Right renal cortex interstitium (tissue), 3 donors: ENCODE measurements at regions not wholly inside any gene's neighbourhood (a gene's known extent, or its start where the extent isn't known, plus 50 kb on each side); places are given as distances from the start of the nearest gene placed in this dataset.
A peak's percentile ranks its signal among the peaks of the same experiment; 100 is the strongest.

Experiments
- DNase-seq, 3 donors: peaks; one replicate each; pipeline ENCODE4 v3.0.0-alpha.2; 2013; ENCODE audit warnings: low read depth in 3 of 3, low spot score in 2 of 3

DNA sequence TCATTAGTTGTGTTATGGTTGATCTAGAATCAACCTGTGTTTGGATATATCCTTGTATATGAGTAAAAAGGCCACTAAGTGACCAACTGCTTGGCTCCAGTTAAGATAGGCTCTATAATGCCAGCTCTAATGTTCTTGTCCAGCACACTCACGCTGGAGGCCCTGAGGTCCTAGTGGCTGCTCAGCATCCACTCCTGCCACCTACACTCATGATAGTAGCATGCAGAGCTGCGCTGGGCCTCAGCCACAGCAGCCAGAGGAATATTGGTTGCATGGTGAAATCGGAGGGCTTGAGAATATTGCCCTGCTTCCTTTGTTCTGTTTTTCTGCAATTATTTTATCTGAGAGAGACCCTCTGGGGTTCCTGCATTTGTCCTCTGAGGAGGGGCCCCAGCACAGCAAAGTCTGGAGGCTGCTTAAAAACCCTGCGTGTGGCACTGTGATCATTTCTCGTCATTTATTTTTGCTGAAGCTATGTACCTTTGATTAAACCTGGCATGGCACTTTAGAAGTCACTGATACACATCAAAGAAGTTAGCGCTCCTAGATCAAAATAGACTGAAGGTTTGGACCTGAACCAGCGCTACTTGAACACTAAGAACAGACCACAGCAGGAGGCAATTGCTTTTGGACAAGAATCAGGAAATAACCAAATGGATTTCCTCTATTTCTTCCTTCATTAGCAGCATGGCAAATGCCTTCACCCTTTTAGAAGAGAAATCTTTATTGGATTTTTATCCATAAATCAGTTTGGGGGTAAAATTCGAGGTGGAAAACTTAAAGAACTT is 398.4 kb upstream of the ID4 start:
- DNase-seq, result no peak

DNA sequence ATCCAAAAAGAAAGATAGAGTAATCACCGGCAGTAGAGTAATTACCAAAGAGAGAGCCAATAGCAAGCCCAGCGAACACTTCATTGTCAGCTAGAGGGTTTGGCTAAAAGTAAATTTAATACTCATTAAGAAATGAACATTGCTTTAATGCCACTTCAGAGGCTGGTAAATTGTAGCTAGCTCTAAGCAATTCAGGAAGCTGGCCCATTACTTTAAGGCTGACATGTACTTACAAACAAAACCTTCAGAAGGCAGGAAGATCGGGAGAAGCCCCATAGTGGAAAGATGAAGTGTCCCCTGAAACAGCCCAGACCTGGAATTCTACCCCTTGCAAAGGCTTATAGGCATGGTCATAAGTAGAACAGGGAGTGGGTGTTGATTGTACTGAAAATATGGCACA is 396.6 kb upstream of the ID4 start:
- no peak for DNase-seq

DNA sequence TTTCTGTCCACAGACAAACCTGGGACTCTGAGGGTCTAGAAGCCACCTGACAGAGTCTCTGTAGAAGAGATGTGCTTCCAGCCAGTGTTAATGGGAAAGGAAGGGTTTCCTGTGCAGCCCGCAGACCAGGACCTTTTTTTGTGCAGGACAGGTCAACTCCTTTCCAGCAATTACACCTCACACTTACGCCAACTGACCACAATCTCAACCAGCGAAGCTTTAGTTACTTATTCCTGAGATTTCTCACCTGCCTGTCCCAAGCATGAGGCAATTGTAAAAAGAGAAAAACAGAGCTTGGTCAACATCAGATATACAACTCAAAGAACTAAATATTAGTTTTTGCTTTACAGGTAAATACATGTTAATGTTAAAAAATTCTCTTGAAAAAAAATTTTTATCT is 393.8 kb upstream of the ID4 start:
- DNase-seq, result no peak

DNA sequence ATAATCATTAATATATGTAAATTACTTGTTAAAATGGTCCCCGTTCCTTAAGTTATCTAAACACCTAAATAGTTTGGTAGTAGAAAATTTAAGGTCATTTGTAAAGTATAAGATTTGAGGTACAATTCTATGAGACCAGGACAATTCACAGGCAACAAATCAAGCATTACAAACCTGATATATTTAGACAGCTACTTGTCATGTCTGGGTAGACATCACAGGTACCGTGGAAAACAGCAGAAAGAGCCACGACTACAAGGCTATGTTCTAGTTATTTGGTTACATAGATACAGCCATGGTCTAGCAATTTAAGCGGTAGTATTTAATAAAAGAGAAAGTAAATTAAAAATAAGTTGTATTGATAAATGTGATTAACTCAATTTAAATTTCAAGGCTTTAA is 393.1 kb upstream of the ID4 start:
- DNase-seq, result no peak

DNA sequence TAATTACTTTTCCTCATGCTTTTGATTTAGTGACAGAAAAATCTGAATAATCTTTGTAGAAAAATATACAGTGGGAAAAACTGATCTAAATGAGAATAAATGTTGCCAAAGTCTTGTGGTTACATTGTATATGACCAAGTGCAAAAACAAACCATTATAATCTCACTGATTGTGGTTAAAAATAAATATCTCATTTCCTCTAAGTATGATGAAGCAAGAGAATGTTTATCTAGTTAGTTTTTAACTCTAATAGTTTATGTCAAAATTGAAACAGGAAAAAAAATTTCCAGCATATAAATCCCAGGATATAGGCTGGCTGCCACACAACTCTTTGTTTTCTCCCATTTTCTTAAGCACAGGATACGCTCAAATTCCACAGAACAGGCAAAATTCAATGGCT is 392.7 kb upstream of the ID4 start:
- DNase-seq, result no peak

DNA sequence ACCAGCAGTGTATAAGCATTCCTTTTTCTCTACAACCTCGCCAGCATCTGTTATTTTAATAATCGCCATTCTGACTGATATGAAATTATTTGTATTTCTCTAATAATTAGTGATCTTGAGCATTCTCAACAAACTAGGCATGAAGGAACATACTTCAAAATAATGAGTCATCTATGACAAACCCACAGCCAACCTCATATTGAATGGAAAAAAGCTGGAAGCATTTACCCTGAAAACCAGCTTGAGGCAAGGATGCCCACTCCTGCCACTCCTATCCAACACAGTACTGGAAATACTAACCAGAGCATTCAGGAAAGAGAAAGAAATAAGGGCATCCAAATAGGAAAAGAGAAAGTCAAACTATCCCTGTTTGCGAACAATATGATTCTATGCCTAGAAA is 390.6 kb upstream of the ID4 start:
- DNase-seq, result no peak

DNA sequence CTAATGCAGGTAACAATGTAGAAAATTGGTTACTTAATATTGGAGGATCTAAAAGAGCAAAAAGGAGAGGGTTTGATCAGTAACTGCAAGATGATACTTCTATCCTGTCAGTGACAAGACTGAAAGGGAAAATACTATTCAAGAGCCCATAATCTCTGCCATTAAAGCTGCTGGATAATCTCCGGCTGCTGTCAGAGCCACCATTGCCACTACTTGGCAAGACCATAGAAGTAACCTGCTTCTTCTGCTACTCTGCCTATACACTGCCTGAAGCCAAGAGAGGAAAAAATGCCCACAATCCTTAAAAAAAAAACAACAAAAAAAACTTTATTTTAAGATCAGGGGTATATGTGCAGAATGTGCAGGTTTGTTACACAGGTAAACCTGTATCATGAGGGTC is 386.5 kb upstream of the ID4 start:
- no peak for DNase-seq

DNA sequence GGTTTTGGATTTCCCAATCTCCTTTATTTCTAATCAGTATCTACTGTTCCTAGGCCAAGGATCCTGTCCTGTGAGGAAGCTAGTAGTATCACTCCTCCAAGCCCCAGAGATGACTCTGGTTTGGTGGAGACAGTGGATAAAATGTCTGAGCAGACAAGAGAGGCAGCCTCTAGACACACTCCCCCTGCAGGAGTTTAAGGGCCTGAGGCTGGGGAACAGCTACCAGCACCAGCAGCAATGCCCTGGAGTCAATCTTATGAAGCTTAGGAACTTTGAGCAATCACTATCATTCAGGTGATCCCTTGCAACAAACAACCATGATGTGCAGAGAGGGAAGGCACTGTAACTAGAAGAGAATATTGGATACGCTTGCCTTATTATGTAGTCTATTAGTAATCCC is 384.7 kb upstream of the ID4 start:
- DNase-seq, result no peak

DNA sequence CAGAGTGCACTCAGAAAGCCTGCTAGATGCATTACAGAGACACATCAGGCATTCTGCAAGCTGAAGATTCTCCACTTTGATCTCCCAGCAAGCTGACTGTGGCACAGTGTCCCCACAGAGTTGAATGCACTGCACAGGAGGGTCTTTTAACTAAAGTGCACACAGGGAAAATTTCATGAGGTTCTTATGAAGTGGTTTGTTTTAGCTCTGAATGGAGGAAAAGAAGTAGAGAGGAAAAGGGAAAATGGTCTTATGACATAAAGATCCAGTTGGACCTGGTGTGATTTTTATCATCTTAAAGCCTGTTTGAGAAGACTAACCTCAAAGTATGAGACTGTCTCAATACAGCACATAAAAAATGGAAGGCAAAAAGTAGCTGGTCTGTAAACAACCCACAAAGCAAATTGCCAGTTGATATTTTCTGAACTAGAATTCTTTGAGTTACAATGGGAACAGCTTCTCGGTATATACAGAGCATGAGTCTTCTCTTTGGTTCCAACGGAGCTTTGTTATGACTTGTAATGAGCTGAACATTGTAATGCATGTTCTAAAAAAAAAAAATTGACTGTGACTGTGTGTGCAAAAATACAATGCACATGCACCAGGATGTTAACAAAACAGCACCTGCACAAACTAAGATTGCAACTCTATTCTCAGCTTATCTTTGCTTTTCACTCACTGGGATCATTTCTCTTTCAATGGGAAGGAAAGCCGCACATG is 383.0 kb upstream of the ID4 start:
- DNase-seq, result no peak

DNA sequence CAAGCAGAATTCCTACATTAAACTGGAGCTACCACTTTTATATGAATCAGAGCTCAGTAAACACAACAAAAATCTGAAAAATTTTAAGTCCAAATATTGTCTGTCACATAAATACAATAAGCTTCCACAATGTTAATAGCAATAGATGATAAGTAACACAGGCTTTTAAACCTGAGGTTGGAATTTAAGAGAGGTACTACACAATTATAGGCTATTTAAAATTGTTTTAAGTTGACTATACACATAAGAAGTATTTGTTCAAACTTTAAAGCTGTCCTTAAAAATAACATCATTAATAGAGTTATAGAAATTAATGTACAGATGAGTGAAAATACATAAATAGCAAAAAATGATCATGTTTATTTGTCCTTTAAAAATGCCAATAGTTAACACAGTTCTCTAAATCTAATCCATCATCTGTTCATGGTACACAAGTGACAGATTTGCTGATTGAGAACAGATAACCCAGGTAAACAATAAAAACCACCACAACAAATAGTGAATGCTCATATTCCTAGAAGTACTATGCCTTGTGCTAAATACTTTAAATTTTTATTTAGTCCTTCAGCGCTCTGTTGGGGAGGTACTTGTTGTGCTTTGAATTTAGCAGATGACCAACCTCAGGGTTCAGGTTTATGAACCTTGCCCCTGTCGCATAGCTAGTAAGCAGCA is 382.3 kb upstream of the ID4 start:
- no peak for DNase-seq

DNA sequence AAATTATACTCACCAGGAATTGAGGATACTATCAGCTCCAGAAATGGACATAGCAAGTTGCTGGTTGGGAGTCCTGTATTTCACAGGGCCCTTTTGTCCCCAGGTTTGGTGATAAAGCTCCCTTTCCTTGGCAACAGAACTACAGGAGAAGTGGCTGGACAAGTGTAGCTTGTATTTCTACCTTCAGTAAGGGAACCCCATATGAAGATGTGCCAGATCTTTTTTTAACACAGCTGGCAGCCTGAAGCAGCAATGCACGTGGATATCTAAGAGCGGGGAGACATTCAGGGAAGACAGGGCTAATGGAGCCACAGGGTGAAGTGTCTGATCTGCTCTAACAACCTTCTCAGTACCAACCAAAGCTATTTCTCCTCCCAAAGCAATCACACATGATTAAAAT is 373.9 kb upstream of the ID4 start:
- DNase-seq, result no peak

DNA sequence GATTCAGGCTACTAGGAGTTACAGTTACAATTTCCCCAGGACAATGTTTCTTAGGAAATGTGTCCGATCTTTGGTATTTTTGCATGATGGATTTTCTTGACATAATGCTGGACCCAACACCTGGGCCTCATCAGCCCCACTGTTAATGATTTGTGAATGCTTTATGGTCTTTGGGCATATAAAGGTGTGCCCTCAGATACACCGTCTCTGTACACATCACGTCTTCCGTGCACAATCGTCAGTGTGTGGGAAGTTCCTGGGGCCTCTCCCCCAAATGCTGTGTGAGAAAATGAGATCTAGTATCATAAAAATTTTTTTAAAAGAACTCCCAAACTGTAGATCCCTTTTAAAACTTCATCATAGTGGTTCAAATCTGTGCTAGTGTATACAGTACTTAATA is 373.2 kb upstream of the ID4 start:
- no peak for DNase-seq

DNA sequence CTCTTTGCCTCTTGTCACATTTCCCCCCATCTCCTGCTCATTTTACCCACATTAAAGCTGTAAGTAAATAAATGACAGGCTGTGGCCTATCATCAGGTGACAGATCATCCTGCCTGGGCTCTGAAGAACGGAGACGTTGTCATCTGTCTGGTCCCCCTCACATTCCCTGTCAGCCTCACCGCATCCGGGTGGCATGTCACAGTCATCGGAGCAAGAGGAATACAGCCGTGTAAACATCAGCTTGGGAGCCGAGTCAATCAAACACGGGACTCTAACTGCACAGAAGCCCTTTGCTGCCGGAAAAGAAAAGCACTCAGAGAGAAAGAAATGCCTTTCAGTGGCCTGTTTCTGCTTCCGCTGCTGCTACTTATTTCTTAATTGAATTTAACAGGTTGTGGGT is 371.9 kb upstream of the ID4 start:
- peak; percentile 18 to 45 (median 21) for DNase-seq

DNA sequence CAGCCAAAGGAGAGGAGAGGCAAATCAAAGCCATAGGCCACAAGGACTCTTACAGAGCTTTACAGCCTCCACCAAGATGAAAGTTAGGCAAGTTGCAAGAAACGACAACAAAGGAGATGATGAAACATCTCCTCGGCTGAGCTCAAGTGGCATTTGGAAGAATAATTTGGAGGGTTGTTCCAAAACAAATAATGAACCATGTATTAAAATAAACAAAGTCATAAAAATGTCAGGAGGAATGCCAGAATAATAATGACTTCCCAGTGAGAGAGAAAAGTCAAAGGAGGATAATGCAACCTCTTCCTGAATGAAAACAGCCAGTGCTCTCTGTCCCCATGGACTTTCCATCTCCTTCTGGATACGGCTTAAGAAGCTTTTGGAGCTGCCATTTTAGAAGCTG is 371.4 kb upstream of the ID4 start:
- DNase-seq, result peak in 2 of 3 donors; percentile 37 to 43

DNA sequence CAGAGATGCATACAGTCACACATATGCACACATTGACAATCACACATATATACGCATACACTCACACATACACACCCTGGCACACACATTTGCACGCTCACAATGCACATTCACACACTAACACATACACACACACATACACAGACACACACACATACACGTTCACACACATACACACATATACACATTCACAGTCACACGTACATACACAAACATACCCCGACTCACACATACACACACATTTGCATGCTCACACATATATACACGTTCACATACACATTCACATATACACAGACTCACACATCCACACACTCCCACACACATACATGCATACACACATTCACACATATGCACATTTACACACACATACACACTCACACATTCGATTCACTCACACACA is 366.8 kb upstream of the ID4 start:
- no peak for DNase-seq

DNA sequence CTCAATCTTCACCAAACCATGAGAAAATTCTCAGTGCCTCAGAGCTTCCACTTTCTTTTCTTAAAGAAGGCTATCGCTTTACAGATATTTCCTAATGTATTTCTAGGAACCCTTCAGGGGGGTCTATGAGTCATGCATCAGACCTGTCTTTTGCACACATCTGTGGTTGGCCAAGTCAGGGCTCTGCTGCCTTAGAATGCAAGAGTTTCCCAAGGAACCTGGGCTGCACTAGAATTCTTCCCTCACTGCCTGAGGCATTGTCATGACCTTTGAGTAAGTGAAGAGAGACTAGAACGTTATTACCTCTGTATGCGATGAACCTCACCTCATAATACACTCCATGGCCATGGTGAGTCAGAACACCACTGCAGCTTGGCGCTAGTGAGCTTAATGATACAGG is 365.0 kb upstream of the ID4 start:
- DNase-seq, result no peak

DNA sequence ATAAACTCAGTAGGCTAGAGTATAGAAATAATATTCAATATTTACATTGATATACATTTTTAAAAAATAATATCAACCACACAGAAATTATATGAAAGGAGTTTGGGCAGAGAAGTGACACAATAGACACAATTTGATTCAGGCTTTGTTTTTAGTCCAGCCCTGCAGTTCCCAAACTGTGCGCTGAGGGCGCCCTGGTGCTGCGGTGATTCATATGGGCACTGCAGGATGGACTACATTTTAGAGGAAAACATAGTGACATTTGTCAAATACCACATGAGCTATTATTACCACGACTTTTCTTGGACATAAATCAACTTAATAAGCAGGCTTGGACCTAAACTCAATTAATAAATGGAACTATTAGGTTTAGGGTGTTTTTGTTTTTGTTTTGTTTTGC is 364.3 kb upstream of the ID4 start:
- DNase-seq, result no peak

DNA sequence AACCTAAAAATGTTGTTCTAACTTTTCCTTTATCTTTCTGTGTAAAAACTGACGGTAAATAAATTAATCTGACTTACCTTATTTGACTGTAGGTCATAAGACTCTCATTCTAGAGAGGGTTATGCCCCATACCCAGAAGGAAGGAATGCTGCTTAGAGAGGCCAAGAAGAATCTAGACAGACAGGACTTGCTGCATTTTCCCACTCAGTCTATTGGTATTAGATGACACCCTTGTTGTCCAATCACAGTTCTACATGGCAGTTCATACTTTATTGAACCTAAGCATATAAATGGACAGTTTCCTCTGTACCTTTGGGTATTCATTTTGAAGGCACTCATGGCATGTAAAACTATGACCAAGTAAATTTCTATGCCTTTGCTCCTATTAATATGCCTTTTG is 359.6 kb upstream of the ID4 start:
- no peak for DNase-seq

DNA sequence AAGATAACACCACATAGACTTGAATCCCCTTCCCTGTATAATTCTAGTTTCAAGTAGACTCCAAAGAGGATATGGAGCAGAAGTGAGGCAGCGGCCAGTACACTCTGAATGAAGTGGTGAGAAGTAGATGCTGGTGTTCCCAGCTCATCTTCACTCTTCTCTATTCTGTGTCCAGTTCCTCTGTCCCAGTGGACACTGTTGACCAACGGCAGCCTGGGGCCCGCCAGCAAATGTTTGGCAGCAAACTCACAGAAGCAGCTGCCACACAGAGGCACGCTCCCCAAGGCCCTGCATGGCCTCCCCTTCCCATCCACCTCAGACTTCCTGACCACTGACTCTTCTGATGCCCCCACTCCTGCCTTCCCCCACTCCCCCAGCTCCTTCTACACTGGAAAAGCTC is 358.9 kb upstream of the ID4 start:
- no peak for DNase-seq

DNA sequence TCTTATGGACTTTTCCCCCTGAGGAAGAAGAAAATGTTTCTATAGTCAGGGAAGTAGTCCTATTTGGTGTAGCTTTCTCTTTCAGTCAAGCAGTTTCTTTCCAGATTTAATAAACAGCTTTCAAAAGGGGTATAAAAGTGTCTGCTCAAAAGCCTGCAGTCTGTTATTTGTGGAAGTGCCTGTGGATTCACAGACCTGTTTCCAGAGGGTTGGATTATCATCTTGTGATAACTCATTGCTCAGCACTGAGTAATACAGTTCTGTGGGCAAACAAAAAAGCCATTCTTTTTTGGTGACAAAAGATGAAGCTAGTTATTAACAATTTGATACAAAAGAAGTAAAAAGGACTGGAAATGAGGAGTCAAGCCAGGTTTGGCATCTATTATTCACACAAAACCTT is 358.2 kb upstream of the ID4 start:
- DNase-seq, result no peak

DNA sequence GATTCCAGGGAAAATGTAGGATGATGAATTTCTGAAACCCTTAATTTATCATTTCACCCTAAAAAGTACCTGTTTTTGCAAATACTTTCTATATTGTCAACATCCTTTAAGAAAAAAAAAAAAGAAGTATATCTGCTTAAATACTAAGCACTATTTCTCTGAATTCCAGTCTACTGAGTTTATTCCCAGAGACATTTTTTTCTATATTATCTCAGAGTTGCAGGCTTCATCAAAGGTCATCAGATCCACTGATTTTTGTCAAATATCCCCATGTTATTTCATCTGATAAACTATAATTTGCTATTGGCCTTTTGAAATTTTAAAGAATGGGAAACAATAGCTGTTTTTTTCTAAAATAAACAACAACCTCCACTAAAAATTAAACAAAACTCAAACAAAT is 357.6 kb upstream of the ID4 start:
- DNase-seq, result no peak
